ENCODE measurements at regions not wholly inside any gene's neighbourhood (a gene's known extent, or its start where the extent isn't known, plus 50 kb on each side); places are given as distances from the start of the nearest gene placed in this dataset.

DNA sequence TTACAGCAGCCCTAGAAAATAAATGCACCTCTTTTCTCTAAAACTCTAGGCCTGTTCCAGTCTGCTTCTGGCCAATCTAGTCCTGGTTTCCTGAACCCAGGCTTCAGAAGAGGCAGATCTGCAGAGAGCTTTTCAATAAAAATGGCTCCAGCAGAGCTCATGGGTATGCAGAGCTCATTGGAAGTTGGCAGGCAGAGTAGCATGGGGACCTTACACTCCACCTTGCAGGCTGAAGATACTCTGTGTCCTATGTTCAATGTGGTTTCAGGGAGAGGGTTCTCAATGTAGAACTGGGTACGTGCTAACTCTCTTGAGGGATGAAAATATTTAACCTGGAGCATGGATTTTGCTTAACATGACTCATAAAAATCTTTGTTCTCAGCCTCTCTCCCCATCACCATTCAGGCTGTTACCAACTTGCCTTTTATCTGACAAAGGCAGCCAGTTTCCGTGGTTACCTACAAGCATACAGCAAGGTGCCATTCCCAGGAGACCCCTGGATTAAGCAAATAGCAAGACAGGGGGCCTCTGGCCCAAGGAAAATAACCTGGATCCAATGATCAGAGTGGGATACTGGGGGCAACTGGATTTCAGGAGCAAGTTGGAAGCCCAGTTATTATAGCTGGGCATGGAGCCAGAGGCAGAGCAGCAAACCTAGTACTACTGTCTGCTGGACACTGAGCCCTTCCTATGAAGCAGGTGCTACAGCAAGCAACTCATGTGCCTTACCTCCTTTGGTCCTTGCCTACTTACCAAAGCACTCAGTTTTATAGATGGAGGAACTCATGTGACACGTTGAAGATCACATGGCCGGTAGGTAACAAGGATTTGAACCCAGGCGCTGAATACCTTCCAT, 98.2 kb upstream of the DHX40 start:
- POLR2A ChIA-PET, result no interaction called here
- Histone ChIP-seq H3K36me3 (ENCODE audit: control insufficient read depth in 4 of 4, insufficient read depth in 4 of 4, low read length in 3 of 4) (no peaks in the 10 kb centered on the region), H3K27me3 (replicated peaks in 2 of 5; ENCODE audit: control insufficient read depth in 4 of 5, insufficient read depth in 5 of 5, low read length in 4 of 5) (no peaks in the 10 kb centered on the region), H3K27ac (ENCODE audit: insufficient read depth in 1 of 2, low read depth in 1 of 2, low read length in 2 of 2, poor library complexity in 1 of 2, severe bottlenecking in 2 of 2) (no peak overlapping the region), H3K9me3 (ENCODE audit: control extremely low read depth in 1 of 5, control insufficient read depth in 4 of 5, insufficient read depth in 2 of 5, low read depth in 1 of 5, low read length in 4 of 5) (no peaks in the 10 kb centered on the region), H3K4me3 (ENCODE audit: control insufficient read depth in 1 of 7, extremely low read depth in 1 of 7, insufficient read depth in 4 of 7, low read depth in 2 of 7, low read length in 6 of 7) (no peak overlapping the region), H3K4me1 (ENCODE audit: control extremely low read depth in 1 of 4, control insufficient read depth in 4 of 4, insufficient read depth in 4 of 4, low read length in 3 of 4) (peaks cover 0 to 4% (median 0%) of the 10 kb centered on the region in 4 experiments)
- WGBS (ENCODE audit: insufficient coverage), result 96% methylated on average over 4 of the region's 5 CpGs
- no peak for DNase-seq
- CTCF ChIA-PET, result interaction anchor here (1.1 kb wide), 1 partner anchor 55 kb away, joined by 3 read pairs; no protein-coding TSS in a partner anchor

GRCh38 chr17:59469786-59470485, 95.5 kb upstream of the DHX40 start:
- ChIA-PET CTCF (interaction anchor here (1.3 kb wide), 1 partner anchor 14 kb away, joined by 3 read pairs; no protein-coding TSS in a partner anchor), POLR2A (no interaction called here)
- 97% methylated on average over 3 of the region's 8 CpGs for WGBS (ENCODE audit: insufficient coverage)
- Histone ChIP-seq H3K4me3 (ENCODE audit: control insufficient read depth in 1 of 7, extremely low read depth in 1 of 7, insufficient read depth in 4 of 7, low read depth in 2 of 7, low read length in 6 of 7) (no peak overlapping the region), H3K27me3 (replicated peaks in 2 of 5; ENCODE audit: control insufficient read depth in 4 of 5, insufficient read depth in 5 of 5, low read length in 4 of 5) (no peaks in the 10 kb centered on the region), H3K36me3 (ENCODE audit: control insufficient read depth in 4 of 4, insufficient read depth in 4 of 4, low read length in 3 of 4) (no peaks in the 10 kb centered on the region), H3K9me3 (ENCODE audit: control extremely low read depth in 1 of 5, control insufficient read depth in 4 of 5, insufficient read depth in 2 of 5, low read depth in 1 of 5, low read length in 4 of 5) (no peaks in the 10 kb centered on the region), H3K4me1 (ENCODE audit: control extremely low read depth in 1 of 4, control insufficient read depth in 4 of 4, insufficient read depth in 4 of 4, low read length in 3 of 4) (peaks cover 0 to 4% (median 0%) of the 10 kb centered on the region in 4 experiments), H3K27ac (ENCODE audit: insufficient read depth in 1 of 2, low read depth in 1 of 2, low read length in 2 of 2, poor library complexity in 1 of 2, severe bottlenecking in 2 of 2) (no peak overlapping the region)
- no peak for DNase-seq

DNA sequence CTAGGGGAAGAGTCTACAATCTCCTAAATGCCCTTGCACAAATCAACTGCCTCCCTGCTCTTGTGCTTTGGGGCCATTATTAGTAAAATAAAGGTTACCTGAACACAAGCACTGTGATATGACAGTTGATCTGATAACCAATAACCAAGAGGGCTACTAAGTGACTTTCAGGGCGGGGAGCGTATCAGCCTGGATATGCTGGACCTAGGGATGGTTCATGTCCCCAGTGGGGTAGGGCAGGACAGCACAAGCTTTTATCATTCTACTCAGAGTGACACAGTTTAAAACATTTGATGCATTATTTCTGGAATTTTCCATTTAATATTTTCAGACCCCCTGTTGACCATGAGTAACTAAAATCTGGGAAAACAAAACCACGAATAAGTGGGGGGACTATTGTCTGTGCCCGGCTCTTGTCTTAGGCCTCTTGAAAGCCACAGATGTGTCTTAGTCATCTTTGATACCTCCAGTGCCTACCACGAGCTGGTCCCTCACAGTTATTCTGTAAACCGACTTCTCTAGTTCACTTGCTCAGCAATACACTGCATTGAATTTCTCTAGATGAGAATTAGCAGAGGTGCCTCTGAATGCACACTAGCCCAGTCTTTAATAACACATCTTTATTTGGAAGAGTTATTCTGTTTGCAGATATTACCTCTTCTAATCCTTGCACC, 94.6 kb upstream of the DHX40 start:
- Histone ChIP-seq H3K27me3 (replicated peaks in 2 of 5; ENCODE audit: control insufficient read depth in 4 of 5, insufficient read depth in 5 of 5, low read length in 4 of 5) (no peaks in the 10 kb centered on the region), H3K27ac (ENCODE audit: insufficient read depth in 1 of 2, low read depth in 1 of 2, low read length in 2 of 2, poor library complexity in 1 of 2, severe bottlenecking in 2 of 2) (no peak overlapping the region), H3K9me3 (ENCODE audit: control extremely low read depth in 1 of 5, control insufficient read depth in 4 of 5, insufficient read depth in 2 of 5, low read depth in 1 of 5, low read length in 4 of 5) (no peaks in the 10 kb centered on the region), H3K36me3 (ENCODE audit: control insufficient read depth in 4 of 4, insufficient read depth in 4 of 4, low read length in 3 of 4) (no peaks in the 10 kb centered on the region), H3K4me3 (ENCODE audit: control insufficient read depth in 1 of 7, extremely low read depth in 1 of 7, insufficient read depth in 4 of 7, low read depth in 2 of 7, low read length in 6 of 7) (no peak overlapping the region), H3K4me1 (ENCODE audit: control extremely low read depth in 1 of 4, control insufficient read depth in 4 of 4, insufficient read depth in 4 of 4, low read length in 3 of 4) (peaks cover 0 to 4% (median 0%) of the 10 kb centered on the region in 4 experiments)
- CTCF ChIA-PET, result interaction anchor here (1.3 kb wide), 1 partner anchor 13 kb away, joined by 3 read pairs; no protein-coding TSS in a partner anchor
- 98% methylated on average over 6 of the region's 6 CpGs for WGBS (ENCODE audit: insufficient coverage)
- POLR2A ChIA-PET, result interaction anchor here (0.7 kb wide), 1 partner anchor 9 kb away, joined by 5 read pairs; no protein-coding TSS in a partner anchor
- DNase-seq, result no peak

- Histone ChIP-seq H3K4me1 (ENCODE audit: control extremely low read depth in 1 of 4, control insufficient read depth in 4 of 4, insufficient read depth in 4 of 4, low read length in 3 of 4) (no peaks in the 10 kb centered on the region), H3K9me3 (ENCODE audit: control extremely low read depth in 1 of 5, control insufficient read depth in 4 of 5, insufficient read depth in 2 of 5, low read depth in 1 of 5, low read length in 4 of 5) (peaks cover 0 to 2% (median 0%) of the 10 kb centered on the region in 5 experiments), H3K36me3 (ENCODE audit: control insufficient read depth in 4 of 4, insufficient read depth in 4 of 4, low read length in 3 of 4) (no peaks in the 10 kb centered on the region), H3K4me3 (ENCODE audit: control insufficient read depth in 1 of 7, extremely low read depth in 1 of 7, insufficient read depth in 4 of 7, low read depth in 2 of 7, low read length in 6 of 7) (no peak overlapping the region), H3K27me3 (replicated peaks in 2 of 5; ENCODE audit: control insufficient read depth in 4 of 5, insufficient read depth in 5 of 5, low read length in 4 of 5) (no peaks in the 10 kb centered on the region), H3K27ac (ENCODE audit: insufficient read depth in 1 of 2, low read depth in 1 of 2, low read length in 2 of 2, poor library complexity in 1 of 2, severe bottlenecking in 2 of 2) (no peak overlapping the region)
- DNase-seq, result no peak
- WGBS (ENCODE audit: insufficient coverage), result 90% methylated on average over 2 of the region's 5 CpGs
- ChIA-PET POLR2A (no interaction called here), CTCF (no interaction called here)
These were observed 89.0 kb upstream of the DHX40 start for GRCh38 chr17:59476413-59476812.

DNA sequence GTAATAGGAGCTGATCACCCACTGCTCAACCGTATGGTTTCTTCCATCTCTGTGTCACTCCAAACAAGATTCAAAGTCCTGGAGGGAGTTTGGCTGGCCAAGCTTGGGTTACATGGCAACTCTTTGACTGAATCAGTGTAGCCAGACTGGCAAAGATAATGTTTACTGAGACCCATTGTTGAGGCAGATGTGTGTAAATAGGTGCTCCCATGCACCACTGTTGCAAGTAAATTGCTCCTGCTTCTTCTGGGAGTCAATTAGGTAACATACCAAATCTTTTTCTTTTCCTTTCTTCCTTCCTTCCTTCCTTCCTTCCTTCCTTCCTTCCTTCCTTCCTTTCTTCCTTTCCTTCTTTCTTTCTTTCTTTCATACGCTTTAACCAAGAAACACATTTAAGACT, 86.3 kb upstream of the DHX40 start:
- Histone ChIP-seq H3K4me3 (ENCODE audit: control insufficient read depth in 1 of 7, extremely low read depth in 1 of 7, insufficient read depth in 4 of 7, low read depth in 2 of 7, low read length in 6 of 7) (no peak overlapping the region), H3K9me3 (ENCODE audit: control extremely low read depth in 1 of 5, control insufficient read depth in 4 of 5, insufficient read depth in 2 of 5, low read depth in 1 of 5, low read length in 4 of 5) (peaks cover 0 to 2% (median 0%) of the 10 kb centered on the region in 5 experiments), H3K27me3 (replicated peaks in 2 of 5; ENCODE audit: control insufficient read depth in 4 of 5, insufficient read depth in 5 of 5, low read length in 4 of 5) (no peaks in the 10 kb centered on the region), H3K36me3 (ENCODE audit: control insufficient read depth in 4 of 4, insufficient read depth in 4 of 4, low read length in 3 of 4) (no peaks in the 10 kb centered on the region), H3K4me1 (ENCODE audit: control extremely low read depth in 1 of 4, control insufficient read depth in 4 of 4, insufficient read depth in 4 of 4, low read length in 3 of 4) (no peaks in the 10 kb centered on the region), H3K27ac (ENCODE audit: insufficient read depth in 1 of 2, low read depth in 1 of 2, low read length in 2 of 2, poor library complexity in 1 of 2, severe bottlenecking in 2 of 2) (no peak overlapping the region)
- POLR2A ChIA-PET, result no interaction called here
- WGBS (ENCODE audit: insufficient coverage), result 100% methylated on average over 1 of the region's 2 CpGs
- CTCF ChIA-PET, result no interaction called here
- DNase-seq, result no peak

- Histone ChIP-seq H3K36me3 (ENCODE audit: control insufficient read depth in 4 of 4, insufficient read depth in 4 of 4, low read length in 3 of 4) (no peaks in the 10 kb centered on the region), H3K4me1 (ENCODE audit: control extremely low read depth in 1 of 4, control insufficient read depth in 4 of 4, insufficient read depth in 4 of 4, low read length in 3 of 4) (no peaks in the 10 kb centered on the region), H3K9me3 (ENCODE audit: control extremely low read depth in 1 of 5, control insufficient read depth in 4 of 5, insufficient read depth in 2 of 5, low read depth in 1 of 5, low read length in 4 of 5) (no peaks in the 10 kb centered on the region), H3K27me3 (replicated peaks in 2 of 5; ENCODE audit: control insufficient read depth in 4 of 5, insufficient read depth in 5 of 5, low read length in 4 of 5) (no peaks in the 10 kb centered on the region), H3K4me3 (ENCODE audit: control insufficient read depth in 1 of 7, extremely low read depth in 1 of 7, insufficient read depth in 4 of 7, low read depth in 2 of 7, low read length in 6 of 7) (no peak overlapping the region), H3K27ac (ENCODE audit: insufficient read depth in 1 of 2, low read depth in 1 of 2, low read length in 2 of 2, poor library complexity in 1 of 2, severe bottlenecking in 2 of 2) (no peak overlapping the region)
- 29% methylated on average over 1 of the region's 5 CpGs for WGBS (ENCODE audit: insufficient coverage)
- ChIA-PET CTCF (interaction anchor here (0.7 to 1.1 kb wide), 2 partner anchors 13 to 19 kb away, joined by 3 read pairs; no protein-coding TSS in a partner anchor), POLR2A (no interaction called here)
- DNase-seq, result no peak
These were observed 81.5 kb upstream of the DHX40 start for GRCh38 chr17:59483860-59484259.

Measured in common myeloid progenitor, CD34-positive (primary cell).